SK-N-SH treated with all-trans-retinoic acid at 6 μM for 48 hours (cell line): ENCODE measurements at regions not wholly inside any gene's neighbourhood (a gene's known extent, or its start where the extent isn't known, plus 50 kb on each side); places are given as distances from the start of the nearest gene placed in this dataset.

Experiments used
- BACH2 ChIP-seq: fragments of 250-450 bp; sonication (Bioruptor Pico); IDR thresholded peaks from 2 replicates; pipeline ENCODE4 v1.9.0; 2021; ENCODE audit warnings: mild to moderate bottlenecking, borderline replicate concordance
- CREB5 ChIP-seq: fragments of 250-450 bp; sonication (Bioruptor Pico); IDR thresholded peaks from 2 replicates; pipeline ENCODE4 v1.5.1; 2020; ENCODE audit warnings: low read depth, mild to moderate bottlenecking, moderate library complexity
- OSR1 ChIP-seq: fragments of 250-450 bp; sonication (Bioruptor Pico); IDR thresholded peaks from 2 replicates; pipeline ENCODE4 v1.8.0; 2022; ENCODE audit warnings: moderate library complexity, mild to moderate bottlenecking, inconsistent platforms
- PPARA ChIP-seq: fragments of 250-450 bp; sonication (Bioruptor Pico); IDR thresholded peaks from 2 replicates; pipeline ENCODE4 v1.5.0; 2020; ENCODE audit warnings: mild to moderate bottlenecking, borderline replicate concordance
- RARB ChIP-seq: fragments of 250-450 bp; sonication (Bioruptor Pico); IDR thresholded peaks from 2 replicates; pipeline ENCODE4 v1.8.0; 2021; ENCODE audit warnings: mild to moderate bottlenecking, moderate library complexity
- TCF4 ChIP-seq: fragments of 250-450 bp; sonication (Bioruptor Pico); IDR thresholded peaks from 2 replicates; pipeline ENCODE4 v1.8.0; 2021; ENCODE audit warnings: mild to moderate bottlenecking, moderate library complexity, borderline replicate concordance
- TSHZ2 ChIP-seq: fragments of 250-450 bp; sonication (Bioruptor Pico); IDR thresholded peaks from 2 replicates; pipeline ENCODE4 v1.5.0; 2020; ENCODE audit warnings: mild to moderate bottlenecking, moderate library complexity
- ZNF565 ChIP-seq: fragments of 450-650 bp; formaldehyde crosslinking; conservative IDR thresholded peaks from 2 replicates; pipeline ENCODE4 v1.5.0; 2020; ENCODE audit warnings: low read depth, mild to moderate bottlenecking, moderate library complexity
- ZNF70 ChIP-seq: fragments of 450-650 bp; formaldehyde crosslinking; IDR thresholded peaks from 2 replicates; pipeline ENCODE4 v1.5.0; 2020; ENCODE audit warnings: mild to moderate bottlenecking, moderate library complexity

DNA sequence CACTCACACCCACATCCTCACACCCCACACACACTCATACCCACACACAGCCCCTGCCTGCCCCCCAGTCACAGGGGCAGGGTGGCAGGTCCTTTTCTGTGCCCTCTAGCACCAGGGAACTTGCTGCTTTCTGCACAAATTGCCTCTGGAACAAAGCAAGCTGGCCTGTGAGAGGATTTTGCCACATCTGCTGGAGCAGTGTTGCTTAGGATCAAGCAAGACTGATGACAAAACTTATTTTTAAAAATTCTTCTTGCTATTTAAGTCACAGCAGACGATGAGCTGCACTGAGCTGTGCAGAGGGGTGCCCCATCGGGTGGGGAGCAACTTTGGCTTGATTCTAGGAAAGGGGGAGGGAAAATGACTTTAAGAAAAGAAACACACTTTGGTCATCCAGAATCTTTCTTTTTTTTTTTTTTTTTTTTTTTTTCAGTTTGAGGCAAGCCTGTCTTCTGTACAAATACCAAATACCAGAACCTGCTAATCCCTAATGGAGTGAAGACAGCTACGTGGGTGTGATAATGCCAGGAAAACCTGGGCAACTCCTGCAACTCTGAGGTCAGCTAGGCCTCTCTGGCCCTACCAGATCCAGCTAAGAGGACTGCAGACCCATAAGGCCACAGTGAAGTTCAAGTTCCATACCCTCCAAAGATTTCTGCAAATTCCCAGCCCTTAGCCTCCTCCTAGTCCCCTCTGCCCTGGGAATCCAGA, 195.3 kb downstream of the ABHD5 start:
- TF ChIP-seq CREB5, result no peak
- TF ChIP-seq RARB (CRISPR knock-in tag), result no peak
- TF ChIP-seq BACH2 (CRISPR knock-in tag), result no peak
- no peak for TF ChIP-seq OSR1 (CRISPR knock-in tag)
- no peak for TF ChIP-seq ZNF565 (CRISPR knock-in tag)
- no peak for TF ChIP-seq TSHZ2 (CRISPR knock-in tag)
- no peak for TF ChIP-seq PPARA
- TF ChIP-seq ZNF70 (CRISPR knock-in tag), result no peak
- TF ChIP-seq TCF4 (CRISPR knock-in tag), result no peak
